Caco-2 (cell line): ENCODE measurements at regions not wholly inside any gene's neighbourhood (a gene's known extent, or its start where the extent isn't known, plus 50 kb on each side); places are given as distances from the start of the nearest gene placed in this dataset.

Experiments
- BruUV-seq: library from RNA; stranded (reverse); fragments of 400-500 nt; replicated peaks from 2 replicates; lab custom pipeline; 2021; lab: Mats Ljungman, UMichigan
- CTCF ChIA-PET: fragments of 300-600 bp; sonication (Branson Sonifier 250); formaldehyde crosslinking; loops from one replicate; lab custom pipeline; 2022; ENCODE audit warnings: antibody characterized with exemption; lab: Charles Lee
- POLR2A ChIA-PET: fragments of 300-600 bp; sonication (Branson Sonifier 250); formaldehyde crosslinking; loops from one replicate; lab custom pipeline; 2022; ENCODE audit warnings: antibody characterized with exemption; lab: Charles Lee
- DNase-seq, 2 experiments: peaks; one replicate each; pipeline versions ENCODE4 v3.0.0 to v3.0.0-alpha.2; 2020 to 2022
- H3K27me3 ChIP-seq: replicated peaks from 2 replicates; pipeline ENCODE4 v1.6.0; 2011; ENCODE audit warnings: low read length; ENCODE audit not compliant: control insufficient read depth, insufficient read depth
- H3K36me3 ChIP-seq: 2 replicates; pipeline ENCODE4 v1.5.1; 2011; ENCODE audit warnings: low read length; ENCODE audit not compliant: control insufficient read depth, insufficient read depth
- H3K4me1 ChIP-seq: fragments of 250-450 bp; sonication (Bioruptor Pico); 2 replicates; pipeline ENCODE4 v1.5.1; 2020; ENCODE audit warnings: mild to moderate bottlenecking
- H3K4me3 ChIP-seq: 2 replicates; pipeline ENCODE4 v1.5.1; 2011; ENCODE audit warnings: low read depth, mild to moderate bottlenecking, control low read depth, low read length
- H3K9me3 ChIP-seq: fragments of 250-450 bp; sonication (Bioruptor Pico); 2 replicates; pipeline ENCODE4 v1.5.1; 2020; ENCODE audit warnings: mild to moderate bottlenecking, moderate library complexity
- H3K27ac Mint-ChIP-seq: one replicate; pipeline ENCODE4 v1.8.0; 2022; ENCODE audit warnings: mixed read lengths; ENCODE audit not compliant: unreplicated experiment
- H3K27me3 Mint-ChIP-seq: one replicate; pipeline ENCODE4 v1.8.0; 2022; ENCODE audit warnings: mixed read lengths; ENCODE audit not compliant: insufficient read depth, unreplicated experiment
- H3K36me3 Mint-ChIP-seq: one replicate; pipeline ENCODE4 v1.8.0; 2022; ENCODE audit warnings: mild to moderate bottlenecking, mixed read lengths; ENCODE audit not compliant: insufficient read depth, unreplicated experiment
- H3K4me1 Mint-ChIP-seq: one replicate; pipeline ENCODE4 v1.8.0; 2022; ENCODE audit warnings: low read depth, mixed read lengths; ENCODE audit not compliant: unreplicated experiment
- H3K4me3 Mint-ChIP-seq: one replicate; pipeline ENCODE4 v1.8.0; 2022; ENCODE audit warnings: mild to moderate bottlenecking, moderate library complexity, mixed read lengths; ENCODE audit not compliant: unreplicated experiment
- H3K9me3 Mint-ChIP-seq: one replicate; pipeline ENCODE4 v1.8.0; 2022; ENCODE audit warnings: mixed read lengths; ENCODE audit not compliant: unreplicated experiment
- intact Hi-C: fragments of 100-400 bp; cut with micrococcal nuclease; formaldehyde crosslinking; loops from one replicate; pipeline ENCODE4 v1.10.0; 2022; ENCODE audit not compliant: unreplicated experiment
- TF ChIP-seq, protein P1 (sequence below), 2 experiments: fragments of 200-600 bp in 1 of 2; IDR thresholded peaks; 1 replicate in 1 of 2; 2 replicates in 1 of 2; pipeline versions ENCODE4 v1.5.1 to v1.8.0; 2011 to 2022; ENCODE audit warnings: antibody characterized with exemption in 1 of 2, control low read depth in 1 of 2, inconsistent platforms in 1 of 2, low read depth in 1 of 2, low read length in 1 of 2, mild to moderate bottlenecking in 1 of 2, moderate library complexity in 1 of 2; ENCODE audit not compliant: insufficient read depth in 1 of 2, severe bottlenecking in 1 of 2, unreplicated experiment in 1 of 2

DNA sequence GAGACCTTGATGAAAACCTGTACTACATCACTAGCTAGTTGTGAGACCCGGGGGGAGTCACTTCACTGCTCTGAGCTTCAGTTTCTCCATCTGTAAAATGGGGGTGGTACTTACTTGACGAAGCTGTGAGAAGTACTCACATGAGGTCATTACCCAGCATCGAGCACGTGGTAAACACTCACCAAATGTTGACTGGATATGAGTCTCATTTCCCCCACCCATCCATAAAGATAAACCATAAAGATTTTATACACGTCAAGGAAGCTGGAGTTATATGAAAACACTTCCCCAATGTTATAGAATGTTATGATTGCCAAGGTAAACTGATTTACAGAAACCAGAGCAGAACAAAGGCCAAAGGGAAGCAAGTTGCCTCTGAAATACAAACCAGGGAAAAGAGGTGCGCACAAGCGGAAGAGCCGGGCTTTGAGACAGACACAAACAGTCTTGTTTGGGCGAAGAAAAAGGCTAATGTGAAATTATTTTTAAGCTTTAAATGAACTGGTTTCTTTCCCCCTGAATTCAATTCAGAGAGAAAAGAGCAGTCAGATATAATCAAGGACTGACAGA, 536.8 kb downstream of the MED13L start:
- no peak overlapping the region for H3K27ac Mint-ChIP-seq
- no peaks in the 10 kb centered on the region for H3K27me3 ChIP-seq
- H3K9me3 ChIP-seq, result no peaks in the 10 kb centered on the region
- TF ChIP-seq, protein P1, sequence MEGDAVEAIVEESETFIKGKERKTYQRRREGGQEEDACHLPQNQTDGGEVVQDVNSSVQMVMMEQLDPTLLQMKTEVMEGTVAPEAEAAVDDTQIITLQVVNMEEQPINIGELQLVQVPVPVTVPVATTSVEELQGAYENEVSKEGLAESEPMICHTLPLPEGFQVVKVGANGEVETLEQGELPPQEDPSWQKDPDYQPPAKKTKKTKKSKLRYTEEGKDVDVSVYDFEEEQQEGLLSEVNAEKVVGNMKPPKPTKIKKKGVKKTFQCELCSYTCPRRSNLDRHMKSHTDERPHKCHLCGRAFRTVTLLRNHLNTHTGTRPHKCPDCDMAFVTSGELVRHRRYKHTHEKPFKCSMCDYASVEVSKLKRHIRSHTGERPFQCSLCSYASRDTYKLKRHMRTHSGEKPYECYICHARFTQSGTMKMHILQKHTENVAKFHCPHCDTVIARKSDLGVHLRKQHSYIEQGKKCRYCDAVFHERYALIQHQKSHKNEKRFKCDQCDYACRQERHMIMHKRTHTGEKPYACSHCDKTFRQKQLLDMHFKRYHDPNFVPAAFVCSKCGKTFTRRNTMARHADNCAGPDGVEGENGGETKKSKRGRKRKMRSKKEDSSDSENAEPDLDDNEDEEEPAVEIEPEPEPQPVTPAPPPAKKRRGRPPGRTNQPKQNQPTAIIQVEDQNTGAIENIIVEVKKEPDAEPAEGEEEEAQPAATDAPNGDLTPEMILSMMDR (IDR thresholded peaks at IDR 0.05; ENCODE audit: insufficient read depth in 1 of 2, low read depth in 1 of 2, low read length in 1 of 2, severe bottlenecking in 1 of 2, unreplicated experiment in 1 of 2), result no peak
- H3K4me3 ChIP-seq, result no peak overlapping the region
- ChIA-PET POLR2A (no interaction called here), CTCF (no interaction called here)
- DNase-seq, result no peak
- H3K36me3 ChIP-seq, result no peaks in the 10 kb centered on the region
- no peaks in the 10 kb centered on the region for H3K36me3 Mint-ChIP-seq
- H3K4me1 ChIP-seq, result no peaks in the 10 kb centered on the region
- H3K4me1 Mint-ChIP-seq, result no peaks in the 10 kb centered on the region
- BruUV-seq, result no TSS peak
- H3K4me3 Mint-ChIP-seq, result no peak overlapping the region
- intact Hi-C loops, result no loop called here
- no peaks in the 10 kb centered on the region for H3K9me3 Mint-ChIP-seq
- H3K27me3 Mint-ChIP-seq, result peaks cover 5% of the 10 kb centered on the region

DNA sequence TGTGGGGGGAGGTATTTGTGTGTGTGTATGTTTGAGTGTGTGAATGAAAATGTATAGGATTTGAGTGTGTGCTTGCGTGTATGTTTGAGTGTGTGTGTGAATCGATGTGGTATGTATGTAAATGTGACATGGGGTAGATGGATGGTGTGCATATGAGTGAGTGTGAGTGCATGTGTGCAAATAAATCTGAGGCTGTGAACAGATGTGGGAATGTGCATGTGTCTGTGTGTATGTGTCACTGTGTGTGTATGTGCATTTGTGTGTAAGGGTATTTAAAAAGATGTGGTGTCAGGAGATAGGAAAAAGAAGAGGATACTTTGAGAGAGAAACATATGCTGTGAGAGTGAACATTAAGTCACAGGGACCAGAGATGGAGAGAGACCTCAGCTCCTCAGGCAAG, 539.6 kb downstream of the MED13L start:
- DNase-seq, result no peak
- ChIA-PET POLR2A (no interaction called here), CTCF (no interaction called here)
- no peaks in the 10 kb centered on the region for H3K36me3 Mint-ChIP-seq
- no peak overlapping the region for H3K4me3 Mint-ChIP-seq
- H3K27ac Mint-ChIP-seq, result no peak overlapping the region
- H3K9me3 Mint-ChIP-seq, result no peaks in the 10 kb centered on the region
- Histone ChIP-seq H3K27me3 (no peaks in the 10 kb centered on the region), H3K9me3 (no peaks in the 10 kb centered on the region), H3K36me3 (no peaks in the 10 kb centered on the region), H3K4me1 (no peaks in the 10 kb centered on the region), H3K4me3 (no peak overlapping the region)
- TF ChIP-seq, protein P1 (IDR thresholded peaks at IDR 0.05; ENCODE audit: insufficient read depth in 1 of 2, low read depth in 1 of 2, low read length in 1 of 2, severe bottlenecking in 1 of 2, unreplicated experiment in 1 of 2), result no peak
- no peaks in the 10 kb centered on the region for H3K4me1 Mint-ChIP-seq
- intact Hi-C loops, result no loop called here
- peaks cover 3% of the 10 kb centered on the region for H3K27me3 Mint-ChIP-seq
- BruUV-seq, result no TSS peak

DNA sequence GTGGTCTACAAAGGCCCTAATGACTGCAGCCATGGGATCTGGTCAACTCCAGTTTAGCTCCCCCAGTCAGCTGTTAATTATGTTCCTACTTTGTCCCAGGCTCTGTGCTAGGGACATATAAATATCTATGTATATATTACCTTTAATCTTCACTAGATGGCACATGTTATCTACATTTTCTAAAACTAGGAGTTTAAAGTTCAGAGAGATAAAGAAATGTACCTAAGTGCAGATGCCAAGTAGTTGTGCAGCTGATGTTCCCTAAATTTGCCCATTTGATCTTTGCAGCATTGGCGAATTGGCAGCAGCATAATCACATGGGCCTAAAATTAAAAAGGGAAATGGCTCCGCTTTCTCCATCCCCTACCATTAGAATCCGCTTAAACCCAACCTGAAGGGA, 541.1 kb downstream of the MED13L start:
- Mint-ChIP-seq H3K36me3 (no peaks in the 10 kb centered on the region), H3K9me3 (no peaks in the 10 kb centered on the region), H3K4me1 (no peaks in the 10 kb centered on the region), H3K27me3 (peaks cover under 1% of the 10 kb centered on the region), H3K4me3 (no peak overlapping the region), H3K27ac (no peak overlapping the region)
- ChIA-PET CTCF (no interaction called here), POLR2A (no interaction called here)
- H3K4me3 ChIP-seq, result no peak overlapping the region
- no peaks in the 10 kb centered on the region for H3K36me3 ChIP-seq
- H3K9me3 ChIP-seq, result no peaks in the 10 kb centered on the region
- no peak for DNase-seq
- TF ChIP-seq, protein P1 (IDR thresholded peaks at IDR 0.05; ENCODE audit: insufficient read depth in 1 of 2, low read depth in 1 of 2, low read length in 1 of 2, severe bottlenecking in 1 of 2, unreplicated experiment in 1 of 2), result no peak
- no TSS peak for BruUV-seq
- H3K4me1 ChIP-seq, result no peaks in the 10 kb centered on the region
- no peaks in the 10 kb centered on the region for H3K27me3 ChIP-seq
- intact Hi-C loops, result no loop called here
